Activated B cell treated with CpG ODN at 0.5 μM for 24 hours (primary cell): ENCODE measurements at regions not wholly inside any gene's neighbourhood (a gene's known extent, or its start where the extent isn't known, plus 50 kb on each side); places are given as distances from the start of the nearest gene placed in this dataset.

Experiments used
- ATAC-seq: fragments of 200-7000 bp; cut with Tn5 transposase; one replicate; pipeline ENCODE4 v1.10.0; 2021; ENCODE audit warnings: low read depth, mild to moderate bottlenecking, moderate library complexity
- CTCF ChIA-PET: fragments of 350-600 bp; sonication (Branson Sonifier 250); formaldehyde crosslinking; loops from one replicate; lab custom pipeline; 2021; ENCODE audit warnings: antibody characterized with exemption; lab: Charles Lee
- POLR2A ChIA-PET: fragments of 350-600 bp; sonication (Branson Sonifier 250); formaldehyde crosslinking; loops from one replicate; lab custom pipeline; 2021; ENCODE audit warnings: antibody characterized with exemption; lab: Charles Lee
- DNase-seq: peaks from one replicate; pipeline ENCODE4 v3.0.0; 2022
- H3K27ac Mint-ChIP-seq: one replicate; pipeline ENCODE4 v1.8.0; 2020; ENCODE audit warnings: mixed read lengths
- H3K27me3 Mint-ChIP-seq: one replicate; pipeline ENCODE4 v1.8.0; 2021; ENCODE audit warnings: mixed read lengths
- H3K36me3 Mint-ChIP-seq: one replicate; pipeline ENCODE4 v1.8.0; 2021; ENCODE audit warnings: low read depth, mixed read lengths
- H3K4me1 Mint-ChIP-seq: one replicate; pipeline ENCODE4 v1.8.0; 2021; ENCODE audit warnings: mixed read lengths
- H3K4me3 Mint-ChIP-seq: one replicate; pipeline ENCODE4 v1.8.0; 2020; ENCODE audit warnings: mild to moderate bottlenecking, mixed read lengths
- H3K9me3 Mint-ChIP-seq: one replicate; pipeline ENCODE4 v1.8.0; 2020; ENCODE audit warnings: mixed read lengths
- CTCF ChIP-seq: fragments of 200-600 bp; IDR thresholded peaks from one replicate; pipeline ENCODE4 v1.8.0; 2022; ENCODE audit warnings: antibody characterized with exemption, mild to moderate bottlenecking
- intact Hi-C: fragments of 100-400 bp; cut with micrococcal nuclease; formaldehyde crosslinking; loops from one replicate; pipeline ENCODE4 v1.15.1; 2024

GRCh38 chr2:83320053-83320452 is 1139.0 kb downstream of the SUCLG1 start:
- intact Hi-C loops, result no loop called here
- peaks cover 6% of the 10 kb centered on the region for H3K9me3 Mint-ChIP-seq

GRCh38 chr2:83305758-83306378 is 1153.2 kb downstream of the SUCLG1 start:
- CTCF ChIA-PET, result no interaction called here
- H3K27ac Mint-ChIP-seq, result no peak overlapping the region
- no peak overlapping the region for H3K4me3 Mint-ChIP-seq
- TF ChIP-seq CTCF, result no peak
- H3K36me3 Mint-ChIP-seq, result no peaks in the 10 kb centered on the region
- H3K27me3 Mint-ChIP-seq, result no peaks in the 10 kb centered on the region
- H3K9me3 Mint-ChIP-seq, result peaks cover 3% of the 10 kb centered on the region
- no peak for DNase-seq
- intact Hi-C loops, result no loop called here
- no peak for ATAC-seq
- POLR2A ChIA-PET, result no interaction called here
- H3K4me1 Mint-ChIP-seq, result no peaks in the 10 kb centered on the region

More at GRCh38 chr2:83320053-83320452, 1139.0 kb downstream of the SUCLG1 start:
- DNase-seq (no peak), ATAC-seq (no peak)
- Mint-ChIP-seq H3K4me3 (no peak overlapping the region), H3K4me1 (no peaks in the 10 kb centered on the region), H3K27me3 (no peaks in the 10 kb centered on the region), H3K36me3 (no peaks in the 10 kb centered on the region), H3K27ac (no peak overlapping the region)
- TF ChIP-seq CTCF, result no peak
- ChIA-PET POLR2A (no interaction called here), CTCF (no interaction called here)

GRCh38 chr2:83291083-83291482 is 1168.0 kb downstream of the SUCLG1 start:
- no peak overlapping the region for H3K4me3 Mint-ChIP-seq
- TF ChIP-seq CTCF, result no peak
- peaks cover 5% of the 10 kb centered on the region for H3K9me3 Mint-ChIP-seq
- H3K4me1 Mint-ChIP-seq, result no peaks in the 10 kb centered on the region
- ChIA-PET POLR2A (no interaction called here), CTCF (no interaction called here)
- H3K27me3 Mint-ChIP-seq, result no peaks in the 10 kb centered on the region
- no peaks in the 10 kb centered on the region for H3K36me3 Mint-ChIP-seq
- DNase-seq, result no peak
- ATAC-seq, result no peak
- H3K27ac Mint-ChIP-seq, result no peak overlapping the region
- intact Hi-C loops, result no loop called here

- TF ChIP-seq CTCF, result no peak
- Mint-ChIP-seq H3K9me3 (no peaks in the 10 kb centered on the region), H3K27ac (no peak overlapping the region), H3K36me3 (no peaks in the 10 kb centered on the region), H3K4me1 (no peaks in the 10 kb centered on the region), H3K27me3 (no peaks in the 10 kb centered on the region), H3K4me3 (no peak overlapping the region)
- DNase-seq (no peak), ATAC-seq (no peak)
- CTCF ChIA-PET, result no interaction called here
- intact Hi-C loops, result no loop called here
- POLR2A ChIA-PET, result no interaction called here
Observed at GRCh38 chr2:83282841-83283240, 1176.2 kb downstream of the SUCLG1 start.

GRCh38 chr2:83282043-83282795 is 1176.9 kb downstream of the SUCLG1 start:
- H3K27me3 Mint-ChIP-seq, result no peaks in the 10 kb centered on the region
- no peak for ATAC-seq
- no peaks in the 10 kb centered on the region for H3K36me3 Mint-ChIP-seq
- no peaks in the 10 kb centered on the region for H3K9me3 Mint-ChIP-seq
- no peaks in the 10 kb centered on the region for H3K4me1 Mint-ChIP-seq
- POLR2A ChIA-PET, result no interaction called here
- CTCF ChIA-PET, result no interaction called here
- no peak for DNase-seq
- no peak overlapping the region for H3K27ac Mint-ChIP-seq
- H3K4me3 Mint-ChIP-seq, result no peak overlapping the region
- no peak for TF ChIP-seq CTCF
- intact Hi-C loops, result no loop called here
